Thyroid gland (tissue), 4 donors: ENCODE measurements at regions not wholly inside any gene's neighbourhood (a gene's known extent, or its start where the extent isn't known, plus 50 kb on each side); places are given as distances from the start of the nearest gene placed in this dataset.
"Not testable (repeated sequence)": the region's sequence is repeated elsewhere in the genome, so short reads cannot be mapped to it uniquely, and the experiment has no call there.

ENCODE experiments used
- DNase-seq, 2 donors: peaks; one replicate each; pipeline ENCODE4 v3.0.0-alpha.2; 2019
- H3K27ac ChIP-seq, 3 donors: fragments of 200-600 bp; sonication (generic); 1 replicate in 2 of 3; 2 replicates in 1 of 3; pipeline ENCODE4 v1.5.1; 2016 to 2019; ENCODE audit warnings: mild to moderate bottlenecking in 1 of 3, moderate library complexity in 1 of 3
- H3K27me3 ChIP-seq: fragments of 200-600 bp; sonication (generic); one replicate; pipeline ENCODE4 v1.5.1; 2019
- H3K36me3 ChIP-seq, 2 donors: fragments of 200-600 bp; sonication (generic); one replicate each; pipeline ENCODE4 v1.5.1; 2016 to 2019
- H3K4me1 ChIP-seq, 2 donors: fragments of 200-600 bp; sonication (generic); one replicate each; pipeline ENCODE4 v1.5.1; 2017 to 2019
- H3K4me3 ChIP-seq, 3 donors: fragments of 200-600 bp; sonication (generic); replicated peaks in 1 of 3; 1 replicate in 2 of 3; 2 replicates in 1 of 3; pipeline ENCODE4 v1.5.1; 2016; ENCODE audit warnings: mild to moderate bottlenecking in 1 of 3
- H3K9me3 ChIP-seq: fragments of 200-600 bp; sonication (generic); one replicate; pipeline ENCODE4 v1.5.1; 2017
- CTCF ChIP-seq, 6 experiments: fragments of 200-600 bp in 3 of 6; fragments of 450-650 bp in 3 of 6; sonication (generic) in 3 of 6; IDR thresholded peaks; one replicate each; pipeline ENCODE4 v1.5.1; 2016 to 2019; ENCODE audit warnings: antibody characterized with exemption in 6 of 6, mild to moderate bottlenecking in 2 of 6, inconsistent platforms in 1 of 6, moderate library complexity in 1 of 6
- POLR2A ChIP-seq, 2 donors: fragments of 450-650 bp; IDR thresholded peaks; one replicate each; pipeline ENCODE4 v1.6.1; 2017; ENCODE audit warnings: antibody characterized with exemption in 2 of 2, mild to moderate bottlenecking in 2 of 2, moderate library complexity in 1 of 2
- whole genome bisulfite sequencing, 2 donors: methylation state at CpG; one replicate each; pipeline ENCODE4 v1.1.5; 2017; 5-methylcytosine and 5-hydroxymethylcytosine counted together
- intact Hi-C: fragments of 100-400 bp; cut with DNase I; formaldehyde crosslinking; loops from one replicate; pipeline ENCODE4 v1.15.1; 2023

GRCh38 chr10:65149878-65150277, 1628.7 kb downstream of the REEP3 start:
- H3K4me1 ChIP-seq: no peaks in the 10 kb centered on the region
- WGBS, 2 donors: 64 to 78% methylated on average over 1 of the region's 1 CpG
- DNase-seq: no peak
- no peak overlapping the region for H3K4me3 ChIP-seq
- intact Hi-C loops: no loop called here
- H3K27me3 ChIP-seq: no peaks in the 10 kb centered on the region
- no peak overlapping the region for H3K27ac ChIP-seq
- TF ChIP-seq CTCF (IDR thresholded peaks at IDR 0.05) (no peak), POLR2A (IDR thresholded peaks at IDR 0.05) (no peak)
- no peaks in the 10 kb centered on the region for H3K36me3 ChIP-seq
- H3K9me3 ChIP-seq: no peaks in the 10 kb centered on the region

- Histone ChIP-seq H3K36me3 (no peaks in the 10 kb centered on the region), H3K27ac (no peak overlapping the region), H3K4me1 (no peaks in the 10 kb centered on the region), H3K27me3 (no peaks in the 10 kb centered on the region), H3K9me3 (no peaks in the 10 kb centered on the region), H3K4me3 (no peak overlapping the region)
- intact Hi-C loops: no loop called here
- TF ChIP-seq POLR2A (IDR thresholded peaks at IDR 0.05): no peak
- TF ChIP-seq CTCF (IDR thresholded peaks at IDR 0.05): no peak
- WGBS, 2 donors: 88 to 91% methylated on average over 2 to 4 of the region's 4 CpGs
- no peak for DNase-seq
Observed at GRCh38 chr10:65166272-65166671, 1645.1 kb downstream of the REEP3 start.

GRCh38 chr10:65172249-65172648, 1651.0 kb downstream of the REEP3 start:
- DNase-seq: no peak
- H3K9me3 ChIP-seq: no peaks in the 10 kb centered on the region
- no peak overlapping the region for H3K27ac ChIP-seq
- no peak overlapping the region for H3K4me3 ChIP-seq
- no peaks in the 10 kb centered on the region for H3K27me3 ChIP-seq
- intact Hi-C loops: no loop called here
- H3K36me3 ChIP-seq: no peaks in the 10 kb centered on the region
- H3K4me1 ChIP-seq: no peaks in the 10 kb centered on the region
- no peak for TF ChIP-seq CTCF (IDR thresholded peaks at IDR 0.05)
- TF ChIP-seq POLR2A (IDR thresholded peaks at IDR 0.05): no peak
- WGBS, 2 donors: 80 to 86% methylated on average over 2 of the region's 2 CpGs

- TF ChIP-seq POLR2A (IDR thresholded peaks at IDR 0.05) (no peak), CTCF (IDR thresholded peaks at IDR 0.05) (no peak)
- intact Hi-C loops: no loop called here
- Histone ChIP-seq H3K9me3 (no peaks in the 10 kb centered on the region), H3K36me3 (no peaks in the 10 kb centered on the region), H3K27ac (no peak overlapping the region), H3K4me3 (no peak overlapping the region), H3K4me1 (no peaks in the 10 kb centered on the region), H3K27me3 (no peaks in the 10 kb centered on the region)
- 79 to 86% methylated on average over 7 of the region's 7 CpGs for WGBS, 2 donors
- no peak for DNase-seq
Observed at GRCh38 chr10:65176994-65177393, 1655.8 kb downstream of the REEP3 start.

GRCh38 chr10:65183236-65183635, 1662.0 kb downstream of the REEP3 start:
- Histone ChIP-seq H3K36me3 (no peaks in the 10 kb centered on the region), H3K4me1 (no peaks in the 10 kb centered on the region), H3K9me3 (no peaks in the 10 kb centered on the region), H3K27me3 (no peaks in the 10 kb centered on the region), H3K27ac (no peak overlapping the region), H3K4me3 (no peak overlapping the region)
- TF ChIP-seq CTCF (IDR thresholded peaks at IDR 0.05) (no peak), POLR2A (IDR thresholded peaks at IDR 0.05) (no peak)
- WGBS, 2 donors: 97 to 98% methylated on average over 1 of the region's 1 CpG
- DNase-seq: no peak
- intact Hi-C loops: no loop called here

- H3K27ac ChIP-seq, H3K4me1 ChIP-seq, intact Hi-C loops, DNase-seq, H3K27me3 ChIP-seq, H3K4me3 ChIP-seq, H3K9me3 ChIP-seq, H3K36me3 ChIP-seq: not testable (repeated sequence)
- WGBS, 2 donors: 97% methylated on average over 1 of the region's 1 CpG
Observed at GRCh38 chr10:65186668-65187067, 1665.5 kb downstream of the REEP3 start.
